ENCODE measurements at regions not wholly inside any gene's neighbourhood (a gene's known extent, or its start where the extent isn't known, plus 50 kb on each side); places are given as distances from the start of the nearest gene placed in this dataset.
"Not testable (repeated sequence)": the region's sequence is repeated elsewhere in the genome, so short reads cannot be mapped to it uniquely, and the experiment has no call there.

- TF ChIP-seq EZH2 (IDR thresholded peaks at IDR 0.05; ENCODE audit: low read length, unreplicated experiment); CTCF (conservative IDR thresholded peaks at IDR 0.05; ENCODE audit: low read depth, low read length); EZH2phosphoT487 (IDR thresholded peaks at IDR 0.05; ENCODE audit: borderline replicate concordance, low read length): not testable (repeated sequence)
Observed at GRCh38 chrX:1102221-1102620, 110.2 kb downstream of the CRLF2 start.

Data from PC-3 (cell line).